ENCODE measurements at regions not wholly inside any gene's neighbourhood (a gene's known extent, or its start where the extent isn't known, plus 50 kb on each side); places are given as distances from the start of the nearest gene placed in this dataset.

GRCh38 chr14:30373053-30373452 is 185.9 kb upstream of the G2E3 start:
- no peaks in the 10 kb centered on the region for H3K23me2 ChIP-seq (ENCODE audit: insufficient read length, low read depth, low read length, poor library complexity, severe bottlenecking)
- no peak overlapping the region for H3K56ac ChIP-seq (ENCODE audit: insufficient read length, low read depth, low read length)
- H3K4me1 Mint-ChIP-seq, result 0 out of 4 replicates have a peak, but pooled peaks cover 0 to 3% of the 10 kb centered on the region in 2 experiments
- H3K9me3 ChIP-seq (ENCODE audit: control insufficient read depth, low read depth, low read length), result no peaks in the 10 kb centered on the region
- H4K5ac ChIP-seq (ENCODE audit: insufficient read length, low read depth, low read length), result no peak overlapping the region
- H3K4me1 ChIP-seq (ENCODE audit: insufficient read depth, low read length), result no peaks in the 10 kb centered on the region
- H2BK12ac ChIP-seq (ENCODE audit: insufficient read length, low read depth, low read length), result no peak overlapping the region
- H3K27ac ChIP-seq (ENCODE audit: insufficient read length, low read depth, low read length), result no peak overlapping the region
- H3K79me2 ChIP-seq (ENCODE audit: insufficient read depth, low read length), result no peaks in the 10 kb centered on the region
- no peak overlapping the region for H2BK120ac ChIP-seq (ENCODE audit: low read depth, low read length, poor library complexity, severe bottlenecking)
- no peak overlapping the region for H2AFZ ChIP-seq (ENCODE audit: low read length)
- no peak for TF ChIP-seq CTCF (conservative IDR thresholded peaks at IDR 0.05)
- no peaks in the 10 kb centered on the region for H3K79me1 ChIP-seq (ENCODE audit: insufficient read depth, low read depth, low read length, poor library complexity, severe bottlenecking)
- no peak overlapping the region for H3K23ac ChIP-seq (ENCODE audit: insufficient read length, low read depth, low read length)
- no peak overlapping the region for H2BK15ac ChIP-seq (ENCODE audit: low read depth, low read length)
- H3K18ac ChIP-seq (ENCODE audit: insufficient read length, low read depth, low read length), result no peak overlapping the region
- H3K9ac ChIP-seq (ENCODE audit: extremely low read depth, insufficient read length, low read length), result no peak overlapping the region
- no peak overlapping the region for H3K4ac ChIP-seq (ENCODE audit: low read depth, low read length)
- no peak overlapping the region for H2BK5ac ChIP-seq (ENCODE audit: insufficient read length, low read length)
- WGBS (ENCODE audit: extremely low coverage, insufficient read length, low lambda C conversion rate), result no CpG with 5 or more reads among the region's 2 CpGs
- H3K4me3 Mint-ChIP-seq, result no peak overlapping the region
- no peaks in the 10 kb centered on the region for H3K27me3 ChIP-seq (ENCODE audit: insufficient read depth, low read length)
- no peaks in the 10 kb centered on the region for H3K27me3 Mint-ChIP-seq (ENCODE audit: low read depth)
- H3T11ph ChIP-seq (ENCODE audit: low read length), result no peak overlapping the region
- no peak for DNase-seq
- no peaks in the 10 kb centered on the region; a peak in 2 of 5 replicates for H3K9me3 Mint-ChIP-seq
- no peak overlapping the region for H2AK5ac ChIP-seq (ENCODE audit: insufficient read length, low read length)
- H4K8ac ChIP-seq (replicated peaks; ENCODE audit: insufficient read length, low read depth, low read length), result no peak overlapping the region
- H4K91ac ChIP-seq (ENCODE audit: insufficient read length, low read depth, low read length), result no peak overlapping the region
- no peak overlapping the region for H3K14ac ChIP-seq (ENCODE audit: insufficient read depth, low read length)
- no peaks in the 10 kb centered on the region for H4K20me1 ChIP-seq (ENCODE audit: control insufficient read depth, insufficient read depth, insufficient read length)
- no peak overlapping the region for H3K27ac Mint-ChIP-seq
- H3K4me2 ChIP-seq (ENCODE audit: insufficient read depth, insufficient read length, low read length), result no peak overlapping the region
- H2BK20ac ChIP-seq (ENCODE audit: low read depth, low read length, poor library complexity, severe bottlenecking), result no peak overlapping the region
- H3K36me3 Mint-ChIP-seq (ENCODE audit: insufficient read depth in 1 of 3, low read depth in 3 of 3), result no peaks in the 10 kb centered on the region; a peak in 1 of 7 replicates

All from H9 (cell line).